Fibroblast of villous mesenchyme (primary cell): ENCODE measurements at regions not wholly inside any gene's neighbourhood (a gene's known extent, or its start where the extent isn't known, plus 50 kb on each side); places are given as distances from the start of the nearest gene placed in this dataset.
"Not testable (repeated sequence)": the region's sequence is repeated elsewhere in the genome, so short reads cannot be mapped to it uniquely, and the experiment has no call there.

Experiments used
- DNase-seq: peaks from one replicate; pipeline ENCODE4 v3.0.0-alpha.2; 2010; ENCODE audit warnings: low read depth
- H3K4me3 ChIP-seq: 2 replicates; pipeline ENCODE4 v1.5.1; 2011; ENCODE audit warnings: low read depth, mild to moderate bottlenecking, low read length
- CTCF ChIP-seq: IDR thresholded peaks from 2 replicates; pipeline ENCODE4 v1.5.1; 2012; ENCODE audit warnings: low read depth, mild to moderate bottlenecking, low read length; ENCODE audit not compliant: insufficient read depth

GRCh38 chr19:22523940-22524339, 101.8 kb upstream of the ZNF98 start:
- H3K4me3 ChIP-seq: no peak overlapping the region
- TF ChIP-seq CTCF: no peak
- no peak for DNase-seq

GRCh38 chr19:22519562-22519961, 97.4 kb upstream of the ZNF98 start:
- H3K4me3 ChIP-seq, DNase-seq: not testable (repeated sequence)

DNA sequence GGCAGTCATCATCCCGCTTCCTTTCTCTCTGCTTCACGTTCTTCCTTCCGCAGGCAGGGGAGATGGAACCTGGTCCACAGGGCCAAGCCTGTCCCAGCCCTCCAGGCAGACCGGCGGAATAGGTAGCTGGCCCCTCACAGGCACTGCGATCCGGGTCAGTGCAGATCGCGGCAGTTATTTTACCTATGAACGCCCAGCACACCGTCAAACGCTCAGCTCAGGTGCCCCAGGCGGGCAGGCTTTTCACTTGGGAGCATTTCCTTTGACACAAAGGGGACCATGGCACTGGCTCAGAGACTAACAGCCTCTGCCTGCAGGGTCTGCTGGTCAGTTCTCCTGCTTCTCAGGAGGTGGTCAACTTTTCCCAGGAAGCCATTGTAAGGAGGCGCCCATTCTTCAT, 97.0 kb upstream of the ZNF98 start:
- TF ChIP-seq CTCF: no peak

GRCh38 chr19:22517496-22518411, 95.6 kb upstream of the ZNF98 start:
- H3K4me3 ChIP-seq: no peak overlapping the region
- no peak for DNase-seq
- TF ChIP-seq CTCF: no peak

More for the DNA sequence above, 97.0 kb upstream of the ZNF98 start:
- H3K4me3 ChIP-seq: no peak overlapping the region
- no peak for DNase-seq

- H3K4me3 ChIP-seq: no peak overlapping the region
- no peak for DNase-seq
- no peak for TF ChIP-seq CTCF
Measured at GRCh38 chr19:22515435-22515834, 93.3 kb upstream of the ZNF98 start.

GRCh38 chr19:22503524-22503923, 81.4 kb upstream of the ZNF98 start:
- TF ChIP-seq CTCF: no peak
- DNase-seq: no peak
- H3K4me3 ChIP-seq: no peak overlapping the region

DNA sequence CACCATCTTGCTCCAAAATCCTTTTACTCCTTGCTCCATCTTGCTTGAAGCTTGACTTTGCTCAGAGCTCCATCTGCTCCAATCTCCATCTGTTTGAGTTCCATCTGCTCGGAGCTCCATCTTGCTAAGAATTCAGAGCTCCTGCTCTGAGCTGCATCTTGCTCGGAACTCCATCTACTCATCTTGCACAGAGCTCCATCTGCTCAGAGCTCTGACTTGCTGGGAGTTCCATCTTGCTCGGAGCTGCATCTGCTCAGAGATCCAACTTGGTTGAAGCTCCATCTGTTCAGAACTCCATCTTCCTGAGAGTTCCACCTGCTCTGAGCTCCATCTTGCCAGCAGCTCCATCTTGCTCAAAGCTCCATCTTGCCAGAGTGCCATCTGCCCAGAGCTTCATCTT, 80.6 kb upstream of the ZNF98 start:
- TF ChIP-seq CTCF: no peak
- DNase-seq: no peak
- no peak overlapping the region for H3K4me3 ChIP-seq

DNA sequence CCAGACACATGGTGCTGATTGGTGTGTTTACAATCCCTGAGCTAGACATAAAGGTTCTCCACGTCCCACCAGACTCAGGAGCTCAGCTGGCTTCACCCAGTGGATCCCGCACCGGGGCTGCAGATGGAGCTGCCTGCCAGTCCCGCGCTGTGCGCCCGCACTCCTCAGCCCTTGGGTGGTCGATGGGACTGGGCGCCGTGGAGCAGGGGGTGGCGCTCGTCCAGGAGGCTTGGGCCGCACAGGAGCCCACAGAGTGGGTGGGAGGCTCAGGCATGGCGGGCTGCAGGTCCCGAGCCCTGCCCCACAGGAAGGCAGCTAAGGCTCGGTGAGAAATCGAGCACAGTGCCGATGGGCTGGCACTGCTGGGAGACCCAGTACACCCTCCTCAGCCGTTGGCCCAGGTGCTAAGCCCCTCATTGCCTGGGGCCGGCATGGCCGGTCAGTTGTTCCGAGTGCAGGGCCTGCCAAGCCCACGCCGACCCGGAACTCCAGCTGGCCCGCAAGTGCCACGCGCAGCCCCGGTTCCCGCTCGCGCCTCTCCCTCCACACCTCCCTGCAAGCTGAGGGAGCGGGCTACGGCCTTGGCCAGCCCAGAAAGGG, 76.8 kb upstream of the ZNF98 start:
- H3K4me3 ChIP-seq, DNase-seq: not testable (repeated sequence)
